ENCODE measurements at regions not wholly inside any gene's neighbourhood (a gene's known extent, or its start where the extent isn't known, plus 50 kb on each side); places are given as distances from the start of the nearest gene placed in this dataset.

DNA sequence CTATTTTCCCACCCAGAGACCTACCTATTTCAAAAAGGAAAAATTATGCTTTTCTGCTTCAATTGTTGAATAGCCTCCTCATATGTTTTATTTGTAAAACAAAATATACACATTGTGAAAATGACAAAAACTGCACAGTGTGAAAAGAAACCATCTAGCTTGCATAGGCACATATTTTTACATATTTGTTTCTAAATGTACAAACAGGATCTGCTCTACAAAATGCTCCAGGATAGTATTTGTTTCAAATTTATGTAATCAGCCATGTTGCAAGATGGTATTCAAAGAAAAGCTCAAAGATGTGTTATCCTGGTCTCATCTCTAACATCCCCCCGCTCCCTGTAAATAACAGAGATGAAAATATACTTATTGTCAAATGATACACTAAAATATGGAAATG, 366.1 kb upstream of the MPDZ start:
- H3K27ac ChIP-seq (ENCODE audit: low read depth in 2 of 2, low read length in 2 of 2) = no peak overlapping the region
- FAIRE-seq (no peak), DNase-seq (no peak)
- no peaks in the 10 kb centered on the region for H3K27me3 ChIP-seq (ENCODE audit: control insufficient read depth, insufficient read depth, low read length)
- H3K4me1 ChIP-seq (ENCODE audit: control insufficient read depth in 2 of 3, insufficient read depth in 2 of 3, low read depth in 1 of 3, low read length in 3 of 3) = no peaks in the 10 kb centered on the region
- peaks cover 0 to 6% (median 2%) of the 10 kb centered on the region in 3 donors for H3K9me3 ChIP-seq (ENCODE audit: control insufficient read depth in 2 of 3, insufficient read depth in 1 of 3, low read length in 3 of 3)
- TF ChIP-seq, protein P1, sequence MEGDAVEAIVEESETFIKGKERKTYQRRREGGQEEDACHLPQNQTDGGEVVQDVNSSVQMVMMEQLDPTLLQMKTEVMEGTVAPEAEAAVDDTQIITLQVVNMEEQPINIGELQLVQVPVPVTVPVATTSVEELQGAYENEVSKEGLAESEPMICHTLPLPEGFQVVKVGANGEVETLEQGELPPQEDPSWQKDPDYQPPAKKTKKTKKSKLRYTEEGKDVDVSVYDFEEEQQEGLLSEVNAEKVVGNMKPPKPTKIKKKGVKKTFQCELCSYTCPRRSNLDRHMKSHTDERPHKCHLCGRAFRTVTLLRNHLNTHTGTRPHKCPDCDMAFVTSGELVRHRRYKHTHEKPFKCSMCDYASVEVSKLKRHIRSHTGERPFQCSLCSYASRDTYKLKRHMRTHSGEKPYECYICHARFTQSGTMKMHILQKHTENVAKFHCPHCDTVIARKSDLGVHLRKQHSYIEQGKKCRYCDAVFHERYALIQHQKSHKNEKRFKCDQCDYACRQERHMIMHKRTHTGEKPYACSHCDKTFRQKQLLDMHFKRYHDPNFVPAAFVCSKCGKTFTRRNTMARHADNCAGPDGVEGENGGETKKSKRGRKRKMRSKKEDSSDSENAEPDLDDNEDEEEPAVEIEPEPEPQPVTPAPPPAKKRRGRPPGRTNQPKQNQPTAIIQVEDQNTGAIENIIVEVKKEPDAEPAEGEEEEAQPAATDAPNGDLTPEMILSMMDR (IDR thresholded peaks at IDR 0.05; ENCODE audit: borderline replicate concordance, extremely low read depth, insufficient read depth) = no peak
- intact Hi-C loops (cut with DNase I) = no loop called here
- no peak overlapping the region for H3K9ac ChIP-seq (ENCODE audit: low read length in 3 of 3)
- no peak overlapping the region for H3K4me3 ChIP-seq (ENCODE audit: low read length in 3 of 3)
- no peaks in the 10 kb centered on the region for H3K36me3 ChIP-seq (ENCODE audit: control insufficient read depth in 2 of 3, insufficient read depth in 3 of 3, low read length in 3 of 3)

- no peaks in the 10 kb centered on the region for H3K27me3 ChIP-seq (ENCODE audit: control insufficient read depth, insufficient read depth, low read length)
- peaks cover 0 to 6% (median 2%) of the 10 kb centered on the region in 3 donors for H3K9me3 ChIP-seq (ENCODE audit: control insufficient read depth in 2 of 3, insufficient read depth in 1 of 3, low read length in 3 of 3)
- H3K9ac ChIP-seq (ENCODE audit: low read length in 3 of 3) = no peak overlapping the region
- H3K4me3 ChIP-seq (ENCODE audit: low read length in 3 of 3) = no peak overlapping the region
- no peaks in the 10 kb centered on the region for H3K4me1 ChIP-seq (ENCODE audit: control insufficient read depth in 2 of 3, insufficient read depth in 2 of 3, low read depth in 1 of 3, low read length in 3 of 3)
- FAIRE-seq = no peak
- TF ChIP-seq, protein P1 (IDR thresholded peaks at IDR 0.05; ENCODE audit: borderline replicate concordance, extremely low read depth, insufficient read depth) = no peak
- no peaks in the 10 kb centered on the region for H3K36me3 ChIP-seq (ENCODE audit: control insufficient read depth in 2 of 3, insufficient read depth in 3 of 3, low read length in 3 of 3)
- DNase-seq = no peak
- intact Hi-C loops (cut with DNase I) = no loop called here
- no peak overlapping the region for H3K27ac ChIP-seq (ENCODE audit: low read depth in 2 of 2, low read length in 2 of 2)
Measured at GRCh38 chr9:13644675-13645074, 365.2 kb upstream of the MPDZ start.

- Histone ChIP-seq H3K36me3 (ENCODE audit: control insufficient read depth in 2 of 3, insufficient read depth in 3 of 3, low read length in 3 of 3) (no peaks in the 10 kb centered on the region), H3K4me3 (ENCODE audit: low read length in 3 of 3) (no peak overlapping the region), H3K9ac (ENCODE audit: low read length in 3 of 3) (no peak overlapping the region), H3K27ac (ENCODE audit: low read depth in 2 of 2, low read length in 2 of 2) (no peak overlapping the region), H3K27me3 (ENCODE audit: control insufficient read depth, insufficient read depth, low read length) (no peaks in the 10 kb centered on the region), H3K9me3 (ENCODE audit: control insufficient read depth in 2 of 3, insufficient read depth in 1 of 3, low read length in 3 of 3) (no peaks in the 10 kb centered on the region), H3K4me1 (ENCODE audit: control insufficient read depth in 2 of 3, insufficient read depth in 2 of 3, low read depth in 1 of 3, low read length in 3 of 3) (no peaks in the 10 kb centered on the region)
- intact Hi-C loops (cut with DNase I) = no loop called here
- no peak for DNase-seq
- TF ChIP-seq, protein P1 (IDR thresholded peaks at IDR 0.05; ENCODE audit: borderline replicate concordance, extremely low read depth, insufficient read depth) = no peak
- FAIRE-seq = no peak
Measured at GRCh38 chr9:13642646-13643045, 363.2 kb upstream of the MPDZ start.

DNA sequence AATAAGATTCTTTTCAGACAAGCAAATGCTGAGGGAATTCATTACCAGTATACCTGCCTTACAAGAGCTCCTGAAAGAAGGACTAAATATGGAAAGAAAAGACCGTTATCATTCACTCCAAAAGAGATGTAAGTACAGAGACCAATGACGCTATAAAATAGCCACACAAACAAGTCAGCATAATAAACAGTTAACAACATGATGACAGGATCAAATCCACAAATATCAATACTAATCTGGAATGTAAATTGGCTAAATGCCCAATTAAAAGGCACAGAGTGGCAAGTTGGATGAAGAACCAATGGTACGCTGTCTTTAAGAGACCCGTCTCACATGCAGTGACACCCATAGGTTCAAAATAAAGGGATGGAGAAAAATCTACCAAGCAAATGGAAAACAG, 349.6 kb upstream of the MPDZ start:
- Histone ChIP-seq H3K9me3 (ENCODE audit: control insufficient read depth in 2 of 3, insufficient read depth in 1 of 3, low read length in 3 of 3) (no peaks in the 10 kb centered on the region), H3K36me3 (ENCODE audit: control insufficient read depth in 2 of 3, insufficient read depth in 3 of 3, low read length in 3 of 3) (no peaks in the 10 kb centered on the region), H3K27ac (ENCODE audit: low read depth in 2 of 2, low read length in 2 of 2) (no peak overlapping the region), H3K4me3 (ENCODE audit: low read length in 3 of 3) (no peak overlapping the region), H3K27me3 (ENCODE audit: control insufficient read depth, insufficient read depth, low read length) (no peaks in the 10 kb centered on the region), H3K9ac (ENCODE audit: low read length in 3 of 3) (no peak overlapping the region), H3K4me1 (ENCODE audit: control insufficient read depth in 2 of 3, insufficient read depth in 2 of 3, low read depth in 1 of 3, low read length in 3 of 3) (no peaks in the 10 kb centered on the region)
- DNase-seq = no peak
- intact Hi-C loops (cut with DNase I) = no loop called here
- TF ChIP-seq, protein P1 (IDR thresholded peaks at IDR 0.05; ENCODE audit: borderline replicate concordance, extremely low read depth, insufficient read depth) = no peak
- no peak for FAIRE-seq

Data from kidney (tissue), 13 donors.